Thyroid gland (tissue), 4 donors: ENCODE measurements at regions not wholly inside any gene's neighbourhood (a gene's known extent, or its start where the extent isn't known, plus 50 kb on each side); places are given as distances from the start of the nearest gene placed in this dataset.
"Not testable (repeated sequence)": the region's sequence is repeated elsewhere in the genome, so short reads cannot be mapped to it uniquely, and the experiment has no call there.

Experiments
- DNase-seq, 2 donors: peaks; one replicate each; pipeline ENCODE4 v3.0.0-alpha.2; 2019
- H3K27ac ChIP-seq, 3 donors: fragments of 200-600 bp; sonication (generic); 1 replicate in 2 of 3; 2 replicates in 1 of 3; pipeline ENCODE4 v1.5.1; 2016 to 2019; ENCODE audit warnings: mild to moderate bottlenecking in 1 of 3, moderate library complexity in 1 of 3
- H3K27me3 ChIP-seq: fragments of 200-600 bp; sonication (generic); one replicate; pipeline ENCODE4 v1.5.1; 2019
- H3K36me3 ChIP-seq, 2 donors: fragments of 200-600 bp; sonication (generic); one replicate each; pipeline ENCODE4 v1.5.1; 2016 to 2019
- H3K4me1 ChIP-seq, 2 donors: fragments of 200-600 bp; sonication (generic); one replicate each; pipeline ENCODE4 v1.5.1; 2017 to 2019
- H3K4me3 ChIP-seq, 3 donors: fragments of 200-600 bp; sonication (generic); replicated peaks in 1 of 3; 1 replicate in 2 of 3; 2 replicates in 1 of 3; pipeline ENCODE4 v1.5.1; 2016; ENCODE audit warnings: mild to moderate bottlenecking in 1 of 3
- H3K9me3 ChIP-seq: fragments of 200-600 bp; sonication (generic); one replicate; pipeline ENCODE4 v1.5.1; 2017
- POLR2A ChIP-seq, 2 donors: fragments of 450-650 bp; IDR thresholded peaks; one replicate each; pipeline ENCODE4 v1.6.1; 2017; ENCODE audit warnings: antibody characterized with exemption in 2 of 2, mild to moderate bottlenecking in 2 of 2, moderate library complexity in 1 of 2
- WGBS, 2 donors: methylation state at CpG; one replicate each; pipeline ENCODE4 v1.1.5; 2017; 5-methylcytosine and 5-hydroxymethylcytosine counted together
- intact Hi-C: fragments of 100-400 bp; cut with DNase I; formaldehyde crosslinking; loops from one replicate; pipeline ENCODE4 v1.15.1; 2023
- TF ChIP-seq, protein P1 (sequence below), 6 experiments: fragments of 200-600 bp in 3 of 6; fragments of 450-650 bp in 3 of 6; sonication (generic) in 3 of 6; IDR thresholded peaks; one replicate each; pipeline ENCODE4 v1.5.1; 2016 to 2019; ENCODE audit warnings: antibody characterized with exemption in 6 of 6, mild to moderate bottlenecking in 2 of 6, inconsistent platforms in 1 of 6, moderate library complexity in 1 of 6

DNA sequence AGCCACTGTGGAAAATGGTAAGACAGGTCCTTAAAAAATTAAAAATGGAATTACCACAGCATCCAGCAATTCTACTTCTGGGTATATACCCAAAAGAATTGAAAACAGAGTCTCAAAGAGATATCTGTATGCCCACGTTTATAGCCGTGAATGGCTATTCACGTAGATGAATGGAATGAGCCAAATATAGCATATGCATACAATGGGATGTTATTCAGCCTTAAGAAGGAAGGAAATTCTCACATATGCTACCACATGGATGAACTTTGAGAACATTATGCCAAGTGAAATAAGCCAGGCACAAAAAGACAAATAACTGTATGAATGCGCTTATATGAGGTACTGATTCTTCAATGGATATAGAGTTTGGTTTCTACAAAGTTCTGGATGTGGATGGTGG lies 134.5 kb upstream of the KCNE2 start:
- H3K36me3 ChIP-seq: no peaks in the 10 kb centered on the region
- peaks cover 0 to 12% of the 10 kb centered on the region in 2 donors for H3K4me1 ChIP-seq
- intact Hi-C loops: no loop called here
- H3K9me3 ChIP-seq: no peaks in the 10 kb centered on the region
- H3K27me3 ChIP-seq: no peaks in the 10 kb centered on the region
- H3K4me3 ChIP-seq: no peak overlapping the region
- H3K27ac ChIP-seq: no peak overlapping the region
- DNase-seq: no peak
- 70 to 81% methylated on average over 4 of the region's 4 CpGs for WGBS, 2 donors
- TF ChIP-seq POLR2A (IDR thresholded peaks at IDR 0.05): no peak
- TF ChIP-seq, protein P1, sequence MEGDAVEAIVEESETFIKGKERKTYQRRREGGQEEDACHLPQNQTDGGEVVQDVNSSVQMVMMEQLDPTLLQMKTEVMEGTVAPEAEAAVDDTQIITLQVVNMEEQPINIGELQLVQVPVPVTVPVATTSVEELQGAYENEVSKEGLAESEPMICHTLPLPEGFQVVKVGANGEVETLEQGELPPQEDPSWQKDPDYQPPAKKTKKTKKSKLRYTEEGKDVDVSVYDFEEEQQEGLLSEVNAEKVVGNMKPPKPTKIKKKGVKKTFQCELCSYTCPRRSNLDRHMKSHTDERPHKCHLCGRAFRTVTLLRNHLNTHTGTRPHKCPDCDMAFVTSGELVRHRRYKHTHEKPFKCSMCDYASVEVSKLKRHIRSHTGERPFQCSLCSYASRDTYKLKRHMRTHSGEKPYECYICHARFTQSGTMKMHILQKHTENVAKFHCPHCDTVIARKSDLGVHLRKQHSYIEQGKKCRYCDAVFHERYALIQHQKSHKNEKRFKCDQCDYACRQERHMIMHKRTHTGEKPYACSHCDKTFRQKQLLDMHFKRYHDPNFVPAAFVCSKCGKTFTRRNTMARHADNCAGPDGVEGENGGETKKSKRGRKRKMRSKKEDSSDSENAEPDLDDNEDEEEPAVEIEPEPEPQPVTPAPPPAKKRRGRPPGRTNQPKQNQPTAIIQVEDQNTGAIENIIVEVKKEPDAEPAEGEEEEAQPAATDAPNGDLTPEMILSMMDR (IDR thresholded peaks at IDR 0.05): no peak

DNA sequence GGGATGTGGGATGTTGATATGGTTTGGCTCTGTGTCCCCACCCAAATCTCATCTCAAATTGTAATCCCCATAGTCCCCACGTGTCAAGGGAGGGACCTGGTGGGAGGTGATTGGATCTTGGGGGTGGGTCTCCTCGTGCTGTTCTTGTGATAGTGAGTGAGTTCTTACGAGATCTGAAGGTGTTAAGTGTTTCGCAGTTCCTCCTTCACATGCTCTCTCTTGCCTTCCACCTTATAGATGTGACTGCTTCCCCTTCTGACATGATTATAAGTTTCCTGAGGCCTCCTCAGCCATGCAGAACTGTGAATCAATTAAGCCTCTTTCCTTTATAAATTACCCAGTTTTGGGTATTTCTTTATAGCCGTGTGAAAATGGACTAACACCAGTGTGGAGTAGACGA lies 130.1 kb upstream of the KCNE2 start:
- not testable (repeated sequence) for H3K36me3 ChIP-seq

DNA sequence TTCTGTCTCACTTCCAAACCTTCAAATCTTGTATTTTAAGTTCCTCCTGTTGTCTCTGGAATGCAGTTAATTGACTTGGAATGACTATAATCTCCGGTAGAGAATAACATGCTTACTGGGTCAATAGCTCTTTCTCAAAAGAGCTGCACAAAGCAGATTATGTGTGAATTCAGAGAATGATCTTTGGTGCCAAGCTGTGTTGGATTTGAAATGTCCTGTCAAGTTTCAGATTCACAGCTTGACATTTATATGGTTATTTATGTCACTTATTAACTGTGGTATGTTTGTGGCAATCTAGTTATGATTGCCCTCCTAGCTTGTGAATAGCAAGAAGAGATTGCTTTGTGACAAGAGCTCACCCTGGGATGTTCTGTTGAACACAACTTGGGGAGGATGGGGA lies 128.3 kb upstream of the KCNE2 start:
- no peak for DNase-seq
- 16 to 18% methylated on average over 1 of the region's 1 CpG for WGBS, 2 donors
- Histone ChIP-seq H3K4me1 (peaks cover 0 to 8% of the 10 kb centered on the region in 2 donors), H3K27ac (peak overlapping the region in 1 of 3 donors; percentile 4), H3K9me3 (no peaks in the 10 kb centered on the region), H3K27me3 (no peaks in the 10 kb centered on the region), H3K4me3 (no peak overlapping the region), H3K36me3 (no peaks in the 10 kb centered on the region)
- intact Hi-C loops: no loop called here
- TF ChIP-seq, protein P1 (IDR thresholded peaks at IDR 0.05): no peak
- no peak for TF ChIP-seq POLR2A (IDR thresholded peaks at IDR 0.05)

More for the DNA sequence above, 130.1 kb upstream of the KCNE2 start:
- H3K4me3 ChIP-seq, H3K9me3 ChIP-seq, H3K27ac ChIP-seq, H3K27me3 ChIP-seq, H3K4me1 ChIP-seq, DNase-seq, intact Hi-C loops: not testable (repeated sequence)
- WGBS, 2 donors: 86 to 88% methylated on average over 6 of the region's 6 CpGs

DNA sequence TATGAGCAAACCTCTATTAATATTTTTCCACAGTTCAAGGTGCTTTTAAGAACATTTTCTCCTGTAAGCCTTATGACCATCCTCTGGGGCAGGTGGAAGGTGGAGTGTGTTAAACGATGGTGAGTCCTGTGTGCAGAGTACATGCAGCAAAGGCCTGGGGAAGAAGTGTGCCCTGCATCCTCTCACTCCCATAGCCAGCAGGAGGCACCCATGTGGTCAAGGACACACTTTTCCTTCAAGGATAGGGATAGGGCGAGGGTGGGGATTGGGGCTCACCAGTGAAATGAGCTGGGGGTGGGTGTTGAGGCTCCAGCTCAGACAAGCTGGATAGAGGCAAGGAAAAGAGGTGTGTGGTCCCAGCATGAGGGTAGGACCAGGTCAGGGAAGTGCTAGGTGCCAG lies 120.8 kb upstream of the KCNE2 start:
- no peak for DNase-seq
- H3K36me3 ChIP-seq: no peaks in the 10 kb centered on the region
- H3K27ac ChIP-seq: no peak overlapping the region
- H3K9me3 ChIP-seq: no peaks in the 10 kb centered on the region
- TF ChIP-seq, protein P1 (IDR thresholded peaks at IDR 0.05): no peak
- TF ChIP-seq POLR2A (IDR thresholded peaks at IDR 0.05): no peak
- H3K27me3 ChIP-seq: no peaks in the 10 kb centered on the region
- intact Hi-C loops: no loop called here
- no peak overlapping the region for H3K4me3 ChIP-seq
- no peaks in the 10 kb centered on the region for H3K4me1 ChIP-seq
- WGBS, 2 donors: 86 to 88% methylated on average over 2 of the region's 2 CpGs

DNA sequence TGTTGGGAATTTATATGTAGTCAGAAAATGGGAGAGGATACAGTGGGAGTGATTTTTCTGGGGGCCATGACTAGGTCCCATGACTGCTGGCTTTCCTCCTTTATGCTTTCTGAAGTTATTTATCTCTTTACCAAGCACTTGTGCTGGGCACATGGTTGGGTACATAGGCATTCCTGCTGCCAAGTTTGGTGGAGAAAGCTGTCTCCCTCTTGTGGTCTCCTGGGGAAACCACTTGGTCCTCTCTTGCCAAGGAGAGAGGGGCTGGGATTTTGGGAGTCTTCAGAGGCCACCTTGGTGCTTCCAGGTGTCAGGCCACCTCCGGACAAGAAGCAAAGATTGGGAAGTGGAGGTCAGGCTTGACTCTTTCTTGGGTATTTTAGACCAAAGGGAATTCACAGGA lies 120.2 kb upstream of the KCNE2 start:
- Histone ChIP-seq H3K4me1 (no peaks in the 10 kb centered on the region), H3K4me3 (no peak overlapping the region), H3K36me3 (no peaks in the 10 kb centered on the region), H3K9me3 (no peaks in the 10 kb centered on the region), H3K27ac (peak overlapping the region in 1 of 3 donors; percentile 17), H3K27me3 (no peaks in the 10 kb centered on the region)
- intact Hi-C loops: no loop called here
- no peak for TF ChIP-seq POLR2A (IDR thresholded peaks at IDR 0.05)
- TF ChIP-seq, protein P1 (IDR thresholded peaks at IDR 0.05): peak in 5 of 6 experiments; percentile 20 to 62 (median 58)
- 84 to 85% methylated on average over 1 of the region's 1 CpG for WGBS, 2 donors
- DNase-seq: peak; percentile 43 to 50

DNA sequence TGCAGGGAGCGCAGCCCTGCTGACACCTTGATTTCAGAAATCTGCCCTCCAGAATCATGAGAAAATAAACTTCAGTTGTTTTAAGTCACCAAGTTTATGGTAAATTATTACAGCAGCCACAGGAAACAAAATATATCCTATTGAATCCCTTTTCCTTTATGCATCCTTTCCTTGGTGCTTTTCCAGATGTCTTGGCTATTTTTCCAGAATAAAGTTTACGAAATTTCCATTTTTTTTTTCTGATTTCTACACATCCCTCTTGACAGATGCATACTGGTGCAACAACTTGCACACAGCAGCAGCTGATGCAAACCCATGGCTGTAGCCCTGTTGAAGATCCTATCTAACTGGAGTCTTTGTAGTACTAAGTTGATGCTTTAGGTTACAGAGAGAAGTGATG lies 111.1 kb upstream of the KCNE2 start:
- no peaks in the 10 kb centered on the region for H3K4me1 ChIP-seq
- no peak for DNase-seq
- no peaks in the 10 kb centered on the region for H3K9me3 ChIP-seq
- no peak for TF ChIP-seq POLR2A (IDR thresholded peaks at IDR 0.05)
- TF ChIP-seq, protein P1 (IDR thresholded peaks at IDR 0.05): no peak
- H3K27ac ChIP-seq: no peak overlapping the region
- H3K4me3 ChIP-seq: no peak overlapping the region
- intact Hi-C loops: no loop called here
- no peaks in the 10 kb centered on the region for H3K36me3 ChIP-seq
- WGBS, 2 donors: 87 to 96% methylated on average over 2 of the region's 2 CpGs
- no peaks in the 10 kb centered on the region for H3K27me3 ChIP-seq
